B cell (primary cell): ENCODE measurements at regions not wholly inside any gene's neighbourhood (a gene's known extent, or its start where the extent isn't known, plus 50 kb on each side); places are given as distances from the start of the nearest gene placed in this dataset.

Experiments
- EZH2 ChIP-seq: IDR thresholded peaks from 2 replicates; pipeline ENCODE4 v1.6.1; 2012; ENCODE audit warnings: borderline replicate concordance, low read depth, mild to moderate bottlenecking, moderate library complexity, low read length; ENCODE audit not compliant: insufficient read depth, poor library complexity, severe bottlenecking
- TF ChIP-seq, protein P1 (sequence below): fragments of 200-600 bp; IDR thresholded peaks from one replicate; pipeline ENCODE4 v1.8.0; 2022; ENCODE audit warnings: antibody characterized with exemption, mild to moderate bottlenecking

DNA sequence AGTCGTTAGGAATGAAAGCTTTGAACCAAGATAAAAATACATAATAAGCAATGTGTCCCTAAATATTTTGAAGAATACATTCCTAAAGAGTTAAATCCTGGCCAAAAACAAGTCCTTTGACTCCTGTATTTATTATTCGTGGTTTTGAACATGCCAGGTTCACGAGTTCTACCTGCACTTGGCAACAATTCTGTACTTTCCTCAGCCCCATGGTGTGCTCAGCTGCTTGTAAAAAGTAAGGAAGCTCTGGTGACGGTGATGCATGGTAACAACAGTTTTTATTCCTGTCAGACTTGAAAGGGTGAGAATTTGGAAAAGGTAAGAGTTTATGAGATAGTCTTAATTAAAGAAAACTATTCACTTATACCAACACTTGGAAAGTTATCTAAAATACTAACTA, 95.0 kb upstream of the KLF12 start:
- TF ChIP-seq, protein P1, sequence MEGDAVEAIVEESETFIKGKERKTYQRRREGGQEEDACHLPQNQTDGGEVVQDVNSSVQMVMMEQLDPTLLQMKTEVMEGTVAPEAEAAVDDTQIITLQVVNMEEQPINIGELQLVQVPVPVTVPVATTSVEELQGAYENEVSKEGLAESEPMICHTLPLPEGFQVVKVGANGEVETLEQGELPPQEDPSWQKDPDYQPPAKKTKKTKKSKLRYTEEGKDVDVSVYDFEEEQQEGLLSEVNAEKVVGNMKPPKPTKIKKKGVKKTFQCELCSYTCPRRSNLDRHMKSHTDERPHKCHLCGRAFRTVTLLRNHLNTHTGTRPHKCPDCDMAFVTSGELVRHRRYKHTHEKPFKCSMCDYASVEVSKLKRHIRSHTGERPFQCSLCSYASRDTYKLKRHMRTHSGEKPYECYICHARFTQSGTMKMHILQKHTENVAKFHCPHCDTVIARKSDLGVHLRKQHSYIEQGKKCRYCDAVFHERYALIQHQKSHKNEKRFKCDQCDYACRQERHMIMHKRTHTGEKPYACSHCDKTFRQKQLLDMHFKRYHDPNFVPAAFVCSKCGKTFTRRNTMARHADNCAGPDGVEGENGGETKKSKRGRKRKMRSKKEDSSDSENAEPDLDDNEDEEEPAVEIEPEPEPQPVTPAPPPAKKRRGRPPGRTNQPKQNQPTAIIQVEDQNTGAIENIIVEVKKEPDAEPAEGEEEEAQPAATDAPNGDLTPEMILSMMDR, result no peak
- TF ChIP-seq EZH2, result no peak
